Esophagus muscularis mucosa (tissue), 3 donors: ENCODE measurements at regions not wholly inside any gene's neighbourhood (a gene's known extent, or its start where the extent isn't known, plus 50 kb on each side); places are given as distances from the start of the nearest gene placed in this dataset.

Source experiments
- CTCF ChIP-seq, 3 experiments: fragments of 200-600 bp in 2 of 3; fragments of 450-650 bp in 1 of 3; sonication (generic) in 2 of 3; IDR thresholded peaks; one replicate each; pipeline ENCODE4 v1.5.1; 2017 to 2019; ENCODE audit warnings: antibody characterized with exemption in 3 of 3, mild to moderate bottlenecking in 2 of 3, moderate library complexity in 1 of 3
- POLR2A ChIP-seq: fragments of 450-650 bp; IDR thresholded peaks from one replicate; pipeline ENCODE4 v1.6.1; 2017; ENCODE audit warnings: antibody characterized with exemption, moderate library complexity, mild to moderate bottlenecking, low read depth
- POLR2AphosphoS5 ChIP-seq, 2 donors: sonication (generic); formaldehyde crosslinking; IDR thresholded peaks; one replicate each; pipeline ENCODE4 v1.6.1; 2017; ENCODE audit warnings: antibody characterized with exemption in 2 of 2

- TF ChIP-seq CTCF (IDR thresholded peaks at IDR 0.05) (no peak), POLR2AphosphoS5 (IDR thresholded peaks at IDR 0.05) (no peak), POLR2A (no peak)
These were observed 110.8 kb downstream of the ZNF22 start for GRCh38 chr10:45111509-45111908.
